ENCODE measurements at regions not wholly inside any gene's neighbourhood (a gene's known extent, or its start where the extent isn't known, plus 50 kb on each side); places are given as distances from the start of the nearest gene placed in this dataset.

DNA sequence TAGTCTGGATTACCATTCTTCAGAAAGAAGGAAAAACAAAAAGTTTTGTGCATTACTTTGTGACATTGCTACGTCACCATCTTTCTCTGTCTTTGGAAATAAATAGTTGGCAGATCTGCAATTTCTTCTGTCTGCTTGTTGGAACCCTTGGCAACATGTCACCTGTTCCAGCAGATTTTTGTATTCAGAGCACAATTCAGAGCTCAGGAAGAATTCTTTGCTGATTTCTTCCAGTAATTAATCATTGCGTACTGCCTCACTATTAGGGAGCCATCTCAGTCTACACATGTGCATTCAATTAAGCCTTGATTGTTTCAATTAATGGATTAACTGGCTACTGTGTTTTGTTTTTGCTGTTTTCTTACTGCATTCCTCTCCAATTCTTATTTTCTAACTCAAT, 467.2 kb downstream of the CDH8 start:
- no peak for TF ChIP-seq POLR2A (IDR thresholded peaks at IDR 0.05; ENCODE audit: low read length)
- TF ChIP-seq GATA1 (IDR thresholded peaks at IDR 0.05; ENCODE audit: low read depth, low read length) = no peak
